SIG-M5 treated with dmso at 0.1 percent for 504 hours (cell line): ENCODE measurements at regions not wholly inside any gene's neighbourhood (a gene's known extent, or its start where the extent isn't known, plus 50 kb on each side); places are given as distances from the start of the nearest gene placed in this dataset.

Experiments used
- DNase-seq: peaks from one replicate; lab custom pipeline; 2025; ENCODE audit not compliant: unreplicated experiment; lab: John Stamatoyannopoulos, UW

GRCh38 chr13:46948338-46948737 is 51.5 kb upstream of the HTR2A start:
- no peak for DNase-seq

DNA sequence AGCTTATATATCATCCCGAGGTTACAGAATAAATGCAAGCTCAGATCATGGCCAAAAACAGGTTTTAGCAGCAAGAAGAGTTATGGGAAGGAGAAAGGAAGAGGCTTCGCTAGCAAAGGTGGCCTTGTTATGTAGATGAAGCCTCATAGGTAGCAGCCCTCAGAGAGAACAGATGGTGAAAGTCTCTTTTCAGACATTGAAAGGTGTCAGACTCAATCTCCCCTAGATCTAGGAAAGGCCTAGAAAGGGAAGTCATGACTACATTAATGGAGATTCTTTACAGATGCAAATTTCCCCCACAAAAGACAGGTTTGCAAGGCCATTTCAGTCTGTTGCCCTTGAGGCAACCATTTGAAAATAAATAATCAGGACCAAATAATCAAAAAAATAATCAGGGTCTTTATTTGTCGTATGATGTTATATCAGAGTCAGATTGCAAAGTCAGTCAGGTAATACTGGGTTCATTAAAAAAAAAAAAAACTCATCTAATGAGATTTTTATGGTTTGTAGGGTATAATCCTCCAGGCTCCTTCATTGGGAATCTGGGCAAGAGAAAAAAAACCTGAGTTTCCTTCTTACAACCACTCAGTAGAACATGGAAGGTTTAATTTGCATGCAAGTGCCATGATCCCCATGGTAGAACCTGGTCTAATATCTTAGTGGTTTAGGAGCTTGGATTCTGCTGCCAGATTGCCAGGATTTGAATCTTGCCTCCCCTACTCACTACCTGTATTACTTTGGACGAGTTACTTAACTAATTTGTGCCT is 50.8 kb upstream of the HTR2A start:
- DNase-seq, result no peak
